Upper lobe of left lung (tissue), 4 donors: ENCODE measurements at regions not wholly inside any gene's neighbourhood (a gene's known extent, or its start where the extent isn't known, plus 50 kb on each side); places are given as distances from the start of the nearest gene placed in this dataset.

Experiments
- EP300 ChIP-seq, 4 donors: sonication (generic); formaldehyde crosslinking; IDR thresholded peaks; one replicate each; pipeline ENCODE4 v1.5.1; 2017; ENCODE audit warnings: antibody characterized with exemption in 4 of 4, control low read depth in 2 of 4
- TF ChIP-seq, protein P1 (sequence below), 6 experiments: fragments of 450-650 bp in 4 of 6; fragments of 200-600 bp in 2 of 6; sonication (generic) in 2 of 6; IDR thresholded peaks; one replicate each; pipeline ENCODE4 v1.5.1; 2016 to 2019; ENCODE audit warnings: antibody characterized with exemption in 6 of 6

DNA sequence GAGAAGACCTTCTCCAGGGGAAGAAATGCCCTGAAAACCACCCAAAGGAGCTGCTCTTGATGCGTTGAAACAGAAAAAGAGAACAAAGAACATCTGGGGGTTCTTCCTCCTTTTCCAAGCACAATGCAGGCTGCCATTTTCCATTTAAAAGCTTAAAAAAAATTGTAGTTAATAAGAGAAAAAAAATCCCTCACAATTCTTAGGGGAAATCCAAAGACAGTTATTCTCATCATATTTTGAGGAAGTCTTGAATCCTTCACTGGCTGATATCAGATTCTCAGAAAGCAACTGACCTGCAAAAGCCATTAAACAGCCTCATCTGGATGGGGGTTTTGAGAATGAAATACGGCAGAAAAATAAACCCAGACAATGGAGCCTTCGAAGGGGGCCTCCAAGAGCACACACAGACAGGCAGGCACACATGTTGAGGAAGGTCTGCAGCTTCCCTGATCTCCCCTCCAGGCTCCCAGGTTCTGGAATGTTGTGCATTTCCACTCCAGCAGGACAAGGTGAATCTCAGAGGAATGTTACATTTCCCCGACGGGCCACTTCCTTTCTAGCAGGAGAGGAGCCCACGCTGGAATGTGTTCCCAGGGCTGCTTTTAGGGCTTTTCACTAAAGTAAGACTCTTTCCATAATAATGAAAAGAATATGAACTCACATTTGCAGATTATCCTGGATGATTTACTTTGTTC, 159.4 kb upstream of the S1PR3 start:
- TF ChIP-seq, protein P1, sequence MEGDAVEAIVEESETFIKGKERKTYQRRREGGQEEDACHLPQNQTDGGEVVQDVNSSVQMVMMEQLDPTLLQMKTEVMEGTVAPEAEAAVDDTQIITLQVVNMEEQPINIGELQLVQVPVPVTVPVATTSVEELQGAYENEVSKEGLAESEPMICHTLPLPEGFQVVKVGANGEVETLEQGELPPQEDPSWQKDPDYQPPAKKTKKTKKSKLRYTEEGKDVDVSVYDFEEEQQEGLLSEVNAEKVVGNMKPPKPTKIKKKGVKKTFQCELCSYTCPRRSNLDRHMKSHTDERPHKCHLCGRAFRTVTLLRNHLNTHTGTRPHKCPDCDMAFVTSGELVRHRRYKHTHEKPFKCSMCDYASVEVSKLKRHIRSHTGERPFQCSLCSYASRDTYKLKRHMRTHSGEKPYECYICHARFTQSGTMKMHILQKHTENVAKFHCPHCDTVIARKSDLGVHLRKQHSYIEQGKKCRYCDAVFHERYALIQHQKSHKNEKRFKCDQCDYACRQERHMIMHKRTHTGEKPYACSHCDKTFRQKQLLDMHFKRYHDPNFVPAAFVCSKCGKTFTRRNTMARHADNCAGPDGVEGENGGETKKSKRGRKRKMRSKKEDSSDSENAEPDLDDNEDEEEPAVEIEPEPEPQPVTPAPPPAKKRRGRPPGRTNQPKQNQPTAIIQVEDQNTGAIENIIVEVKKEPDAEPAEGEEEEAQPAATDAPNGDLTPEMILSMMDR (IDR thresholded peaks at IDR 0.05) = no peak
- TF ChIP-seq EP300 (IDR thresholded peaks at IDR 0.05) = no peak
